Left colon (tissue), 2 donors: ENCODE measurements at regions not wholly inside any gene's neighbourhood (a gene's known extent, or its start where the extent isn't known, plus 50 kb on each side); places are given as distances from the start of the nearest gene placed in this dataset.
"Not testable (repeated sequence)": the region's sequence is repeated elsewhere in the genome, so short reads cannot be mapped to it uniquely, and the experiment has no call there.

Source experiments
- ATAC-seq: fragments of 200-7000 bp; cut with Tn5 transposase; one replicate; pipeline ENCODE4 v1.9.1; 2020; ENCODE audit warnings: mild to moderate bottlenecking, moderate library complexity
- DNase-seq, 2 donors: peaks; one replicate each; pipeline ENCODE4 v3.0.0-alpha.2; 2020
- intact Hi-C, 2 donors: fragments of 100-400 bp; cut with DNase I in 1 of 2; cut with micrococcal nuclease in 1 of 2; formaldehyde crosslinking; loops; one replicate each; pipeline versions ENCODE4 v1.11.2 to v1.14.0; 2022; cut with DNase I, micrococcal nuclease
- donor health status: DM: no; HTN: no; CAD: no.
- donor health status: DM: yes; HTN: yes; CAD: no.

GRCh38 chr14:105913861-105914260 is 387.5 kb downstream of the TMEM121 start:
- ATAC-seq: no peak
- intact Hi-C loops: no loop called here
- DNase-seq: no peak

GRCh38 chr14:105914281-105914680 is 387.9 kb downstream of the TMEM121 start:
- intact Hi-C loops, ATAC-seq, DNase-seq: not testable (repeated sequence)

GRCh38 chr14:105914738-105915385 is 388.5 kb downstream of the TMEM121 start:
- DNase-seq (no peak), ATAC-seq (no peak)
- intact Hi-C loops: no loop called here

GRCh38 chr14:105915546-105915945 is 389.2 kb downstream of the TMEM121 start:
- intact Hi-C loops, ATAC-seq, DNase-seq: not testable (repeated sequence)

- ATAC-seq, intact Hi-C loops: not testable (repeated sequence)
- peak in 1 of 2 donors; percentile 16 for DNase-seq
These were observed 391.0 kb downstream of the TMEM121 start for GRCh38 chr14:105917136-105917932.

GRCh38 chr14:105917933-105918436 is 391.6 kb downstream of the TMEM121 start:
- DNase-seq (peak in 1 of 2 donors; percentile 12), ATAC-seq (no peak)
- intact Hi-C loops: no loop called here

GRCh38 chr14:105918496-105919262 is 392.3 kb downstream of the TMEM121 start:
- intact Hi-C loops: no loop called here
- ATAC-seq: no peak
- peak in 1 of 2 donors; percentile 12 for DNase-seq

- ATAC-seq (no peak), DNase-seq (peak in 1 of 2 donors; percentile 10)
- intact Hi-C loops: no loop called here
These were observed 393.2 kb downstream of the TMEM121 start for GRCh38 chr14:105919458-105920150.

- intact Hi-C loops, ATAC-seq: not testable (repeated sequence)
- peak in 1 of 2 donors; percentile 13 for DNase-seq
These were observed 393.8 kb downstream of the TMEM121 start for GRCh38 chr14:105920151-105920700.

GRCh38 chr14:105920803-105921755 is 394.7 kb downstream of the TMEM121 start:
- intact Hi-C loops, ATAC-seq: not testable (repeated sequence)
- DNase-seq: peak in 1 of 2 donors; percentile 8

- intact Hi-C loops, ATAC-seq: not testable (repeated sequence)
- peak in 1 of 2 donors; percentile 5 for DNase-seq
These were observed 395.4 kb downstream of the TMEM121 start for GRCh38 chr14:105921781-105922180.

GRCh38 chr14:105923520-105924191 is 397.3 kb downstream of the TMEM121 start:
- ATAC-seq, intact Hi-C loops, DNase-seq: not testable (repeated sequence)

GRCh38 chr14:105924951-105925591 is 398.7 kb downstream of the TMEM121 start:
- peak in 1 of 2 donors; percentile 7 for DNase-seq
- intact Hi-C loops: no loop called here
- ATAC-seq: no peak

- peak in 1 of 2 donors; percentile 5 for DNase-seq
- no peak for ATAC-seq
- intact Hi-C loops: no loop called here
These were observed 399.4 kb downstream of the TMEM121 start for GRCh38 chr14:105925615-105926372.

- ATAC-seq: no peak
- intact Hi-C loops: no loop called here
- peak in 1 of 2 donors; percentile 19 for DNase-seq
These were observed 400.2 kb downstream of the TMEM121 start for GRCh38 chr14:105926373-105927095.
